ENCODE measurements at regions not wholly inside any gene's neighbourhood (a gene's known extent, or its start where the extent isn't known, plus 50 kb on each side); places are given as distances from the start of the nearest gene placed in this dataset.

- no peak for DNase-seq (ENCODE audit: low read depth in 2 of 2)
Observed at GRCh38 chr2:118565786-118566540, 281.5 kb downstream of the EN1 start.

DNA sequence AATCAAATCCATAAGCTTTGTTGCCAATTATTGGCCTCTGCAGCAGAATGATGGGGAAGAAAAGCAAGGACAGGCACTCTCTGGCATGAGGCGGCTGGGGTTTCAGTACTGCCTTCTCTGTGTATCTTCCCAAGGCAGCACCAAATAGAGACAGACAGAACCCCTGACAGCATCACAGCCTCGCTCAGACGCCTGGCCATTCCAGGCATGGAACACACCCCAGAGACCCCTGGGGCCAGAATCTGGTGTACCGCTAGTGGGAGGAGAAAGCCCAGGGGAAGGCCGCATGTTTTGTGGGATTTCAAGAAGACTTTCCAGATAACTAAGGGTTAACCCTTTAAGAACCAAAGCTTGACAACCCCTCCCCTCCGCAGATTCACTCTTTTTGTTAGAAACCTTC is 282.1 kb downstream of the EN1 start:
- DNase-seq (ENCODE audit: low read depth in 2 of 2), result no peak

GRCh38 chr2:118562144-118562543 is 285.3 kb downstream of the EN1 start:
- DNase-seq (ENCODE audit: low read depth in 2 of 2), result no peak

- no peak for DNase-seq (ENCODE audit: low read depth in 2 of 2)
Observed at GRCh38 chr2:118558846-118559245, 288.6 kb downstream of the EN1 start.

- no peak for DNase-seq (ENCODE audit: low read depth in 2 of 2)
Observed at GRCh38 chr2:118557791-118558190, 289.7 kb downstream of the EN1 start.

GRCh38 chr2:118557016-118557415 is 290.4 kb downstream of the EN1 start:
- DNase-seq (ENCODE audit: low read depth in 2 of 2), result no peak

GRCh38 chr2:118554616-118555015 is 292.8 kb downstream of the EN1 start:
- no peak for DNase-seq (ENCODE audit: low read depth in 2 of 2)

DNA sequence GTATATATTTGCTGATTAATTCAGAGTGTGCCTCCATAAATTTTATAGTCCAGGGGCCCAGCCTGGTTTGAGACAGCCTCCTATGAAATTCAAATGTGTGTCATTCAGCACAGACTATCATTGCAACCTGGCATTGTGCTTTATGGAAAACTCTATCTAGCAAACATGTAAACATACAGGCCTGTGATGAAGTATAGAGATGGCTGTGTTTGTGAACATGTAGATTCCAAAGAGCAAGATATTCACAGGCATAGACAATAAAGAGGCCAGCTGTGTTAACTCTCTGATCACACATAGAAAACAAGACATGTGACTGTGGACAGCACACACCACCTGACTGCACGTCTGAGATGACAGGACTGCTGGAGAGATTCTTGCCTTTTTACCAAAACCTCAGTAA is 297.9 kb downstream of the EN1 start:
- no peak for DNase-seq (ENCODE audit: low read depth in 2 of 2)

DNA sequence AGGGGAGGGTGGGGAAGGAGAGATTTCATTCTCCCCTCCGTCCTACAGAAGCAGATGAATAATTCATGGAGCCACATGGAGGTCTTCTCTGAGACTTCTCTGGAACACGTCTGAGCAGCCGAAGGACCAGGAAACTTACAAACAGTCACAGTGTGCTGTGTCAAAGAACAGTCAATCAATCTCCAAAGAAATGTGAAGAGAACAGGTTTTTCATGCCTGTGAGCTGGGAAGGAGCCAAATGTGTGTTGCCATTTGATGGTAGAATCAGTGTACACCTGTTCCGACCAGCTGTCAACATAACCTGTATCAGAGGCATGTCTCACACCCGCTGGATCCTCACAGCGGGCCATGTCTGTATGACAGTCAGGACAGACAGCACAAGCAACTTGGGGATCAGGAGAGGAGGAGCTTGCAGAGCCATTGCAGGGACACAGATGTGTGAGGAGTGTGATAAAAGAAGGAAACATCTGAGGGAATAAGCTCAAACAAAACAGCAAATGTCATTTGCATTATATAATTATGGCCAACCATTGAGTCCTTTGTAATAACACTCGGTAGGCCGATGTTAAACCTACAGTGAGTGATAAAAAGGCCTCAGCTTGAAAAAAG is 298.5 kb downstream of the EN1 start:
- DNase-seq (ENCODE audit: low read depth in 2 of 2), result no peak

DNA sequence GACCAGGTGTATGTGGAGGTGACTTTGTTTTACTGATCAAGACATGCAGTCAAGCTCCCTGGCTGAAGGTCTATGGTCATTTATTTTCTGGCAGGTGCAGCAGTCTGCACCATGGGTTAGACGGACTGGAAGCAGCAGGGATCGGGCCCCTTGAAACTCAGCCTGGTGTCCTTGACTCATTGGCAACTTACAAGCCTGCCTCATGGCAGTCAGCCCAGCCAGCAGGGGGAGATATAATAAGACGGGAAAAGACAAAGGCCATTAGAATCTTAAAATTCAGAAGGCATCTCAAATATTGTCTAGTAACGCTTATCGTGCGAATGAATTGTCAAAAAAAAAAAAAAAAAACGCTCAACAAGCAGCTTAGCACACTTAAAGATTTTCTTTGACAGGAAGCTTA is 308.2 kb downstream of the EN1 start:
- no peak for DNase-seq (ENCODE audit: low read depth in 2 of 2)

GRCh38 chr2:118536306-118536705 is 311.1 kb downstream of the EN1 start:
- no peak for DNase-seq (ENCODE audit: low read depth in 2 of 2)

DNA sequence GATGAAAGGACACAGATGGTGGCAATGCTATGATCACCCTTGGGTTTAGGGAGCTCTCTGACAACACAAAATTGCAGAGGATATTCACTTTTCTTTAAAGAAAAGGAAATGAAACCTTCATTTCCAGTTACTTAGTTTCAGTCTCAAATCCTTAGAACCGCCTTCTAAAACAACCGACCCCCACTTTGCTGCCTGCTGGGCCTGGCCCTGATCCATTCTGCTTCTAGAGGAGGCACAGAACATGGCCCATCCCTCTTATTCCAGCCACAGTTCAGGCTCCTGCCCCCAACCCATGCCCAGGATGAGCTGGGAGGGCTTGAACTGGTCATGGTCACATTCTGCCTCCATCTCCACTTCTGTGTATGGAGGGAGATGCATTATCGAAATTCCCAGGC is 311.6 kb downstream of the EN1 start:
- DNase-seq (ENCODE audit: low read depth in 2 of 2), result no peak

DNA sequence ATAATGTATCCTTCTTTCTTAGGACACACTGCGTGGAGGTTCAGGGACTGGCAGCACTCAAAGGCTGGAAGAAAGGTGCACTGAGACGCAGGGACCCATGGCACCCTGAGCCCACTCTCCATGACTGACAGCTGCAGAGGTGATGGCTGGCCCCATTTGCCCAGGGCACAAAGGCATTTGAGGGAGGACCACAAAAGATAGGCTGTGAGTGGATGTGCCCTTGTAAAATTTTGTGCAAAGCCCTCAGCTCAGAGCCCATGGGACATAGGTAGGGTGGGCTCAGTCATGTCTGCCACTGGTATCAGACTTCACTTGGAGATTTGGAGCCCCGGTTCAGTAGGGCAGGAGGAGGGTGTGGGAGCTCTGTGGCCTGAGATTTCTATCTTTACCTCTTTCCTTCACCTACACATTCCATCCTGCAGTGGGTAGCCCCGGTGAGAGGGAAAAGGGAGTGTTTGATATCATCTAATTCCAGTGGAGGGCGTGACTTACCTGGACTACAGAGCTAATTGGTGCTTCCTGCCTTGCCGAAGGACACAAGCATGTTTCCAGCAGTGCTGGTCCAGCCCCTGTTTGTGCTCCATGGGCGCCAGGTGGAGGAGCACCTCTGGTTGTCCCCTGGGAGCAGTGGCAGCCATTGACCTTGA is 312.2 kb downstream of the EN1 start:
- no peak for DNase-seq (ENCODE audit: low read depth in 2 of 2)

DNA sequence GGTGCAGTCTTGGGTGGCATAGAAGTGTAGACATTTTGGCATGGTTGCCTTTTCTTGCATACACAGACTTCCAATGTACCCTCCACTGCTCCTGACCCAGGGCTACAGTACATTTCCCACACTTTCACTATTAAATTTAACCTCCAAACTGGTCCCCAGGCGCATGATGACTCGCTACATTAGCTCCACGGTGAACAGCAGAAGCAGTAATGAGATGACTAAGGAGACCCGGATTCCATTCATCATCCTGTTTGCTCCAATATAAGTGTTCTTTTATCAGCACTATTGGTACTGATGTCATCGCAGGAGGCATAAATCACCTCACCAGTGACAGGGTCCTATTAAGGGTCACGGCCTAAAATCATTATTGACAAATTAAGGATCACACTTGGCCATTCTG is 316.5 kb downstream of the EN1 start:
- no peak for DNase-seq (ENCODE audit: low read depth in 2 of 2)

- no peak for DNase-seq (ENCODE audit: low read depth in 2 of 2)
Observed at GRCh38 chr2:118529908-118530599, 317.4 kb downstream of the EN1 start.

GRCh38 chr2:118527571-118527970 is 319.9 kb downstream of the EN1 start:
- no peak for DNase-seq (ENCODE audit: low read depth in 2 of 2)

GRCh38 chr2:118525346-118525745 is 322.1 kb downstream of the EN1 start:
- DNase-seq (ENCODE audit: low read depth in 2 of 2), result no peak

- DNase-seq (ENCODE audit: low read depth in 2 of 2), result no peak
Observed at GRCh38 chr2:118524911-118525310, 322.5 kb downstream of the EN1 start.

- DNase-seq (ENCODE audit: low read depth in 2 of 2), result no peak
Observed at GRCh38 chr2:118523761-118524160, 323.7 kb downstream of the EN1 start.

DNA sequence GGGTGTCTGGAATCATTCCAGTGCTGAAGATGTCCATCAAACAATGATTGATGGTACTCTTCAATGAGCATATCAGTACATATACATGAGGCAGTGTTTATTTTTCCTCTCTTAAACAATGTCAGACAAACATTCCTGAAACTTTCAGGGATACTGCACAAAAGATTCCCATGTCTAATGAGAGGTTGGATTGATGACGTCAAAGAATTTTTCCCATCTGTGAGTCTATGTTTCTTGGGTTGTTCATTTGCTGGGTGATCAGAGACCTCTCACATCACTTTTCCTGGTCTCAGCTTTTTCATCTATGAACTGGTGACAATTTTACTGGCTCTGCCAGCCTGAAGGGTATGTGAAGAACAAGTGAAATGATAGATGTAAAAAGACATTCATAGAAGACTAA is 325.5 kb downstream of the EN1 start:
- no peak for DNase-seq (ENCODE audit: low read depth in 2 of 2)

DNA sequence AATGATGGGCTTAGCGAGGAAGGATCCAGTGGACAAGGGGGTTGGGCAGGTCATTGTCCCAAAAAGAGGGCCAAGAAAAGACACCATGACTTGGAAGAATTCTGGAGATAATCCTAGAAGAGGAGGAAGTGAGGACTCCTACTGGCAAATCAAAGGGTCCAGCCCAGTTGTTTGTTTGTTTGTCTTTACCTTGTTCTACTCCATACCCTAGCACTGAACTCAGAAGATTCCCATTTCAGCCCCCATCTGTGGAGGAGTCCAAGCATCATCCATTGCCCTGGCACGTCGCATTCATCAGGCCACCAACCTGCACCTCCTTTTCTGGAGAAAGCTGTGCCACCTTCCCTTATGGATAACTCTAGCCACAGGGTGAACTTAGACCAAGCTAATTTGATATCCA is 326.2 kb downstream of the EN1 start:
- no peak for DNase-seq (ENCODE audit: low read depth in 2 of 2)

DNA sequence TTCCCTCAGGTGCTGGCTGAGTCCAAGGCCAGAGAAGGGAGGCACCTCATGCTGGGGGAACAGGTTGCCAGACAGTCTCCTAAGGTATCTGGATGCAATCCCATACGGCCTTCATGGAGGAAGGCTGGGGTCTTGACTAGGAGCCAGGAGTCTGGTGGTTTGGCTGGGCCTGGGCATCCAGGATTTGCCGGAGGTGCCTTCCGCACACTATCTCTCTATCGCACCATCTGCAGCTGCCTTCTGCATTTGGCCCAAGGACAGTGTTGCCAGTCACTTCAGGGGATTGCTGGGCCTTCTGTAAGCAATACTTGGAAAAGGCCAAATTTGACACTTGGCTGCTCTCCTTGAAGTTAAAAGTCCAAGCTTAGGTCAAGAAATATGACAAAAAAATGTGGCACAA is 327.2 kb downstream of the EN1 start:
- no peak for DNase-seq (ENCODE audit: low read depth in 2 of 2)

DNA sequence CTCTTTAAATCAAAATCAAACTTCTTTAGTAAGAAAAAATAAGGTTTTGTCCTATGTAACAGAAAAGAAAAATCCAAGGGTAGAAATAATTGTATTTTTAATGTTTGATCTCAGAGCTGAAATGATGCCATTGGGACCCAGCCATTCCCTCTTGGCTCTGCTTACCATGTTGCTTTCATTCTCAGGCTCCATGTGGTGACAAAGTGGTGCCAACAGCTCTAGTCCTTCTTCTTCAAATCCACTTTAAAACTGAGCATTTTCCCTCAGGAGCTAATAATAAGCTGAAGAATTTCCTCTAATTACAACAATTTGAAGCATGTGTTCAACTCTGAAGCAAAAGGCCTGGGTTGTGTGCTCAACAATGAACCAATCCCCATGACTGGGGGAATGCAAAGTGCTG is 327.9 kb downstream of the EN1 start:
- DNase-seq (ENCODE audit: low read depth in 2 of 2), result no peak

Data from stimulated activated CD8-positive, alpha-beta memory T cell treated with anti-CD3 and anti-CD28 coated beads, Interleukin-7, amount 100 ng/mL, for 4 hours (primary cell).